CD8-positive, alpha-beta memory T cell (primary cell): ENCODE measurements at regions not wholly inside any gene's neighbourhood (a gene's known extent, or its start where the extent isn't known, plus 50 kb on each side); places are given as distances from the start of the nearest gene placed in this dataset.

Experiments used
- CTCF ChIA-PET: fragments of 350-600 bp; sonication (Branson Sonifier 250); formaldehyde crosslinking; loops from one replicate; lab custom pipeline; 2021; ENCODE audit warnings: antibody characterized with exemption; lab: Charles Lee
- POLR2A ChIA-PET: fragments of 350-600 bp; sonication (Branson Sonifier 250); formaldehyde crosslinking; loops from one replicate; lab custom pipeline; 2021; ENCODE audit warnings: antibody characterized with exemption; lab: Charles Lee
- DNase-seq, 5 donors: peaks; one replicate each; pipeline versions ENCODE4 v3.0.0 to v3.0.0-alpha.2; 2020 to 2022; ENCODE audit warnings: mixed read lengths in 1 of 5
- H3K27ac ChIP-seq: one replicate; pipeline ENCODE4 v1.7.0; 2013; ENCODE audit warnings: low read depth, mild to moderate bottlenecking, low read length, moderate library complexity
- H3K27me3 ChIP-seq: 2 replicates; pipeline ENCODE4 v1.7.0; 2013; ENCODE audit warnings: low read length, mild to moderate bottlenecking; ENCODE audit not compliant: insufficient read depth, poor library complexity, severe bottlenecking
- H3K36me3 ChIP-seq: 2 replicates; pipeline ENCODE4 v1.7.0; 2013; ENCODE audit warnings: mild to moderate bottlenecking, low read length, moderate library complexity; ENCODE audit not compliant: insufficient read depth
- H3K4me1 ChIP-seq: 2 replicates; pipeline ENCODE4 v1.7.0; 2013; ENCODE audit warnings: mild to moderate bottlenecking, low read length, moderate library complexity; ENCODE audit not compliant: insufficient read depth
- H3K4me3 ChIP-seq: 2 replicates; pipeline ENCODE4 v1.7.0; 2013; ENCODE audit warnings: mild to moderate bottlenecking, low read length
- H3K9me3 ChIP-seq: 2 replicates; pipeline ENCODE4 v1.7.0; 2013; ENCODE audit warnings: mild to moderate bottlenecking, low read length
- H3K27ac Mint-ChIP-seq, 8 donors: one replicate each; pipeline ENCODE4 v1.8.0; 2020 to 2021; ENCODE audit warnings: mixed read lengths in 8 of 8, mild to moderate bottlenecking in 6 of 8, inconsistent platforms in 3 of 8, moderate library complexity in 3 of 8
- H3K27me3 Mint-ChIP-seq, 2 donors: one replicate each; pipeline ENCODE4 v1.8.0; 2020 to 2021; ENCODE audit warnings: mixed read lengths in 2 of 2, mild to moderate bottlenecking in 1 of 2, moderate library complexity in 1 of 2
- H3K36me3 Mint-ChIP-seq, 3 donors: one replicate each; pipeline ENCODE4 v1.8.0; 2020 to 2021; ENCODE audit warnings: mixed read lengths in 3 of 3, inconsistent platforms in 1 of 3, mild to moderate bottlenecking in 1 of 3
- H3K4me1 Mint-ChIP-seq, 3 donors: one replicate each; pipeline ENCODE4 v1.8.0; 2020 to 2021; ENCODE audit warnings: mixed read lengths in 3 of 3, inconsistent platforms in 1 of 3, mild to moderate bottlenecking in 1 of 3
- H3K4me3 Mint-ChIP-seq, 7 donors: one replicate each; pipeline ENCODE4 v1.8.0; 2020 to 2021; ENCODE audit warnings: mixed read lengths in 7 of 7, mild to moderate bottlenecking in 6 of 7, moderate library complexity in 4 of 7, inconsistent platforms in 2 of 7
- H3K9me3 Mint-ChIP-seq, 5 donors: one replicate each; pipeline ENCODE4 v1.8.0; 2020 to 2022; ENCODE audit warnings: mixed read lengths in 5 of 5, mild to moderate bottlenecking in 3 of 5, moderate library complexity in 2 of 5, inconsistent platforms in 1 of 5

DNA sequence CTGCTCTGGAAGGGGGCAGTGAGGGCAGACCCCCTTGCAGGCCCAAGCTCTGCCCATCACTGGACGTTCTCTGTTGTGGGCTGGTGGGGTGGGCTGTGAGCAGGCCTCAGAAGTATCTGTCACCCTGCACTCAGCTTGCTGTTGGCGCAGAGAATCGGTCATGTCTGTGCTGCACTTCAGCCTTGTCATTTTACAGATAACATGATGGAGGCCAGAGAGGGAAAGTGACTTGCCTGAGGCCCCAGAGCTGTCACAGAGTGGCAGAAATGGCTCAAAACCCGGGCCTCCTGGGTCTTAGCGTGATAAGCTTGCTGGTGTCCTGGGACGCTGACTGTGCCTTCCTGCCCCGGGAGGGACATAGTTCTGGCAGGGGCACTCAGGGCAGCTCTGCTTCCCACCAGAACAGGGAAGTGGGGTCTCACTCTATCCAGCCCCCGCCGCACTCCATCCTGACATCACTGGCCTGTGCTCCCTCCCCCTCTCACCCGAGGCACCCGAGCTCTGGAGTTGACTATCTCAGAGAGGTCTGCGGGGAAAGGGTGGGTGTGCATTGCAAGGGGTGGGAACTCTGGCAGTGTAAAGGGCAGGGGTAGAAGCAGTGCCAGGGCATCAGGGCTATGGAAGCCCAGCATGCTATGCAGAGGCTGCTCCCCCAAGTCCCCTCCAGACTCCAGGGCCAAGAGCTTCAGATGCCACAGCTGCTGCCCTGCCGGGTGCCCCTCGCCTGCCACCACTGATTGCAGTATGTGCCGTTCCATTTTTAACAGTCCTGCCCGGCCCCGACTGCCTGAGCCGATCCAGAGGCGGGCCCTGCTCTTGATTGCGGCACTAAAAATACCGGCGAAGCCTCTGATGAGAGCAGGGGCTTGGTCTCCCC lies 50.4 kb upstream of the NECTIN1 start:
- DNase-seq, result peak in 1 of 5 donors; percentile 35
- Mint-ChIP-seq H3K27me3 (peaks cover 5 to 31% of the 10 kb centered on the region in 2 donors), H3K27ac (no peak overlapping the region), H3K9me3 (peaks cover 0 to 2% (median 0%) of the 10 kb centered on the region in 5 donors), H3K4me3 (no peak overlapping the region), H3K36me3 (no peaks in the 10 kb centered on the region), H3K4me1 (no peaks in the 10 kb centered on the region)
- Histone ChIP-seq H3K9me3 (no peaks in the 10 kb centered on the region), H3K4me3 (no peak overlapping the region), H3K27ac (no peak overlapping the region), H3K27me3 (no peaks in the 10 kb centered on the region), H3K36me3 (no peaks in the 10 kb centered on the region), H3K4me1 (no peaks in the 10 kb centered on the region)
- ChIA-PET CTCF (no interaction called here), POLR2A (no interaction called here)
